ENCODE measurements at regions not wholly inside any gene's neighbourhood (a gene's known extent, or its start where the extent isn't known, plus 50 kb on each side); places are given as distances from the start of the nearest gene placed in this dataset.
"Not testable (repeated sequence)": the region's sequence is repeated elsewhere in the genome, so short reads cannot be mapped to it uniquely, and the experiment has no call there.

DNA sequence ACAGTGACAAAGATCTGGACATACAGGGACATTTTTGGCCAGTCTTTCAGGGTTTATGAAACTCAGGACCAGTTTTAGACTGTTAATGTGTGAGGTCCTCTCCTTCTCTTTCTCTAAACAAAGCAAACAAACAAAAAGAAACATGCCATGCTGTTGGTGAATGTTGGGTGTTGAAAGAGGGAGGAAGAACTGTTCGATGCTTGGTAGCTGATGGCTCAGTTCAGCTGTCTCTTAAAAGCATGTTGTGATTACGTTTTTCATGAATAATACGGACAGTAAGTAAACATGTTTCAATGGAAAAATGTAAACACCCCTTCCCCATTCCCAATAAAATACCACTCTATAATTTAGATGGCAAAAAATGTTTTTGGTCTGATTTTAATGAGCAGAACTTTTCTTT is 219.1 kb downstream of the SEC23IP start:
- DNase-seq (ENCODE audit: low read depth), result peak; percentile 9

- DNase-seq (ENCODE audit: low read depth), result no peak
Observed at GRCh38 chr10:120112809-120113208, 220.3 kb downstream of the SEC23IP start.

DNA sequence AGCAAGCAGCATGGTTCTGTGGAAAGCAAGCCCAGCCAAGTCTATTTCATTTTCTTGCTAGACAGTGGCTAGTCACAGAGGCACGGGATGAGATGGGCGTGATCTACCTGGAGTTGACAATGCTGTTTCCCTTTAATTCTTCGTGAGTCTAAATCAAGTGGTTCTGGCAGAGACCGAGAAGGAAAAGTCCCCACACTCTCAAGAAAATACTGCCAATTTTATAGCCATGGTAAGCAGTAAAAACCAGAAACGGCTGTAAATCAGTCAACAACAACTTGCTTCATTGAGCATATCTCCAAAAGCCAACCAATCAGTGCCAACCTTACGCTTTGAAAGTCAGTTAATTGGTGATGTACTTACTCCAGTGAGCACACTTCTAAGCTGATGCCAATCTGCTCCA is 223.4 kb downstream of the SEC23IP start:
- no peak for DNase-seq (ENCODE audit: low read depth)

DNA sequence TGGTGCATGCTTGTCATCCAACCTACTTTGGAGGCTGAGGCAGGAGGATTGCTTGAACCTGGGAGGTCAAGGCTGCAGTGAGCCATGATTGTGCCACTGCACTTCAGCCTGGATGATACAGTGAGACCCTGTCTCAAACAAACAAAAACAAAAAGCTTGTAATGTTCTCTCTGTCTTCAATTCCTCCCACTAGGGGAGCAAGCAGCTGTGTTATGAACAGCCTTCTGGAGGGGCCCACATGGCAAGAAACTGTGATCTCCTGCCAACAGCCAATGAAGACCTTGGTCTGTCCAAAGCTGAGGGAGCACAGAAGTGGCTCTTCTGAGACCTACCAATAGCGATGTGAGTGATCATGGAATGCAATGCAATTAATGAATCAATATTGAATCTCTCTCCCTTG is 229.2 kb downstream of the SEC23IP start:
- DNase-seq (ENCODE audit: low read depth), result no peak

DNA sequence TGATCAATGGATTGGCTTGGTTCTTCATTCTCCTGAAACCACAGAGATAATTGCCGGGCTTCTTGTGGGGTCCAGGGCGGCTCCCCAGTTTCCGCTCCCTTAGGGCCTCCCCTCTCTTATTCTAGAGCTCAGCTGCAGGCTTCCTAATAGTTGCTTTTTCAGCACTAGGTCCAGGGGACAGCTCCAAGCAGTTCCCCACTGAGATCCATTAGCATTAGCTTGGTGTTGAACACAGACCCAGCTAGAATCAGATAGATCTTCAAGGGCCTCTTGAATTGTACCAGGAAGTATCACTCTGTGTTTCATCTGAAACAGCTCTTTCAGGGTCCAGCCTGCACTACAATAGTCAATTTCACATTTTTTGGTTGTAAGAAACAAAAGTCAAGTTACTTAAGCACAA is 238.7 kb downstream of the SEC23IP start:
- DNase-seq (ENCODE audit: low read depth), result peak; percentile 43

GRCh38 chr10:120132811-120133210 is 240.3 kb downstream of the SEC23IP start:
- DNase-seq (ENCODE audit: low read depth), result no peak

DNA sequence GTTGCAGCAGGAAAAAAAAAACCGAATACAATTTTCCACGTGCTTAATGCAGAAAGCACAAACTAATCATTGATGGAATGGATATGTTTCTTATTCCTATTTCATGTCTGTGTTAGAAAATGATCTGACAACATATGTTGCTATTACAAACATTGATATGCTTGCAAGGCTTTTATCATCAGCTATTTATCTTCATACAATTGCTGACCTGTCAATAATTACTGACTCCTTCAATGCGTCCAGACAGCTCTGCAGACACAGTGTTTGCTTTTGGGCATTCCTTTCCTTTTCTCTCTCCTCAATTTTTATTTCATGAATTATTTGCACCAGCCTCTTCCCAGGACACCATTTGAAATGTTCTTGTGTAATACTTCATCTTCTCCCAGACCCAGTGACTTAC is 246.2 kb downstream of the SEC23IP start:
- DNase-seq (ENCODE audit: low read depth), result no peak

GRCh38 chr10:120145107-120145506 is 252.6 kb downstream of the SEC23IP start:
- DNase-seq (ENCODE audit: low read depth), result no peak

DNA sequence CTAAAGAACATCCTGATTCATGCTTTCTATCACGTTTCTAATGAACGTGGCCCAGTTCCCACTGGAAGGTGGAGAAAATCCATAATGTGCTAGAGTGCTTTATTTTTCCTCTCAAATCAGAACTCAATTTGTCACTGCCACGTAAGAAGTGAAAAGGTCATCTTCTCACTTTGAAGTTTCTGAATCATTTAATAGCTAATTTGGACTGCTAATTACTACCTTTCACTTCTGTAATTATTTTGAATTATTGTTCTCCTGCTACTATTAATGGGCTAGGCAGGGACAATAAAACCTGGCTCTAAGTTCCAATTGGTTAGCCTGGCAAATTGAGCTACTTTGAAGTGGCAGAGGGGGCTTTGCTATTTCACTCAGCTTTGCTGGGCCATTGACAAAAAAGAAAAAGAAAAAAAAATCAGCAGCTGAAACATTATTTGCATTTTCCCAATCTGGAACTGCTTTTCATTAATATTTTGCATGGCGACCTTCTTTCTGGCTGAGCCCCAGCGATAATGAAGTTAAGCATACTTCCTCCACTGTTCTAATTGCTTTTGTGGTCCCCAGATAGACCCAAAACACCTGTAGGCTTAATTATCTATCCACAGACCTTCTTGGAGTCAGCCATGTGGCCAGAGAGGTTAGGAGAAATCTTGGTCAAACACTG is 264.2 kb downstream of the SEC23IP start:
- DNase-seq (ENCODE audit: low read depth), result no peak

DNA sequence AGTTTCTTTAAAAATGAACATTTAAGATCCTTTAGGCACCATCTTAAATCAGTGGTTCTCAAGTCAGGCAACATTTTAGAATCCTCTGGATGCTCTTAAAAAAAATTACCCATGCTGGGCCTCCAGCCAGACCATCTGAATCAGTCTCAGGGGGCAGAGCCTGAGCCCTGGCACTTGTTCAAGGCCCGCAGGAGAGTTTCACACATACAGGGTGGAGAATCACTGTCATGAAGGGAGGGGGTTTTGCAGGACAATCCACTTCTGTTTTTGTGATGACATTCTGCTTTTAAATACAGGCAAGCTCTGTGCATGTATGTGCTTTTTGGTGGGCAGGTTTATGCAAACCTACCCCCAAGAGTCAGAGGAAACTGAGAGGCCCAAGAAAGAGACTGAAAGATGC is 268.6 kb downstream of the SEC23IP start:
- DNase-seq (ENCODE audit: low read depth), result peak; percentile 9

DNA sequence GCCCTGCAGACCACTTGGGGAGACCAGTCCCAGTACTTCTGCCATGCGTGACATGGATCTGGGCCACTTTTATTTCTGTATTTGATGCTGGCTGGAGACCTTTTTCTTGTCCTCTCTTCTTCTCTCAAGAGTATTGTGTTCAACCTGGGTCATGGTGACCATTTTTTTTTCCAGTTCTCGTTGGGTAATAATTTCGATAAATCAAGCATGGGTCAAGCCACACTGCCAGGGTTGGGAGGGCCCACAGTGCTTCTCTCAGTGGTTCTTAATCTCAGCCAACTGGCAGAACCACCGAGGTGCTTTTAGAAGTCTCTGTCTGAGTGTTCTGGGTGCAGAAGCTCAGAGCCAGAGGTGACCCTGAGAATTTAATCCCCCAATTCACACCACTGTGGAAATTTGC is 269.9 kb downstream of the SEC23IP start:
- DNase-seq (ENCODE audit: low read depth), result no peak

- DNase-seq (ENCODE audit: low read depth), result peak; percentile 43
Observed at GRCh38 chr10:120172356-120172755, 279.8 kb downstream of the SEC23IP start.

GRCh38 chr10:120174491-120174890 is 282.0 kb downstream of the SEC23IP start:
- DNase-seq (ENCODE audit: low read depth), result no peak

- DNase-seq (ENCODE audit: low read depth), result no peak
Observed at GRCh38 chr10:120177330-120177729, 279.7 kb upstream of the PLPP4 start.

- no peak for DNase-seq (ENCODE audit: low read depth)
Observed at GRCh38 chr10:120180160-120180559, 276.9 kb upstream of the PLPP4 start.

- no peak for DNase-seq (ENCODE audit: low read depth)
Observed at GRCh38 chr10:120181154-120181553, 275.9 kb upstream of the PLPP4 start.

GRCh38 chr10:120182431-120182830 is 274.6 kb upstream of the PLPP4 start:
- no peak for DNase-seq (ENCODE audit: low read depth)

DNA sequence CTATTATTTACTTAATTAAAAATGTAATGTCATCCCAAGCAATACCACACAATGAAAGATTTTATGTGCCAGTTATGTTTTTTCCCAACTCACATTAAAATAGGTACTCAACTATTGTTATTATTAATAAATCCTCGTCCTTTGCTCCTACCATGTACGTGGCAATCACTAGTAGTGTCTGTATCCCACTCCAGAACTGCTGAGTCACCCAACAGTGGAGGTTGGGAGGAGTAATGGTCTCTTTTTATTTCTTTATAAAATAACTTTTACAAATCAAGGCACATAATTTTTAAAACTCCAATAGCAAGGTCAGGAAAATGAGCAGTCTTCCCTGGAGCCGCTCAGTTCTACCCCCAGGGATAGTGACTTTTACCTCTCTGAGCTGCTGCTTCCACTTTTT is 273.5 kb upstream of the PLPP4 start:
- DNase-seq (ENCODE audit: low read depth), result no peak

DNA sequence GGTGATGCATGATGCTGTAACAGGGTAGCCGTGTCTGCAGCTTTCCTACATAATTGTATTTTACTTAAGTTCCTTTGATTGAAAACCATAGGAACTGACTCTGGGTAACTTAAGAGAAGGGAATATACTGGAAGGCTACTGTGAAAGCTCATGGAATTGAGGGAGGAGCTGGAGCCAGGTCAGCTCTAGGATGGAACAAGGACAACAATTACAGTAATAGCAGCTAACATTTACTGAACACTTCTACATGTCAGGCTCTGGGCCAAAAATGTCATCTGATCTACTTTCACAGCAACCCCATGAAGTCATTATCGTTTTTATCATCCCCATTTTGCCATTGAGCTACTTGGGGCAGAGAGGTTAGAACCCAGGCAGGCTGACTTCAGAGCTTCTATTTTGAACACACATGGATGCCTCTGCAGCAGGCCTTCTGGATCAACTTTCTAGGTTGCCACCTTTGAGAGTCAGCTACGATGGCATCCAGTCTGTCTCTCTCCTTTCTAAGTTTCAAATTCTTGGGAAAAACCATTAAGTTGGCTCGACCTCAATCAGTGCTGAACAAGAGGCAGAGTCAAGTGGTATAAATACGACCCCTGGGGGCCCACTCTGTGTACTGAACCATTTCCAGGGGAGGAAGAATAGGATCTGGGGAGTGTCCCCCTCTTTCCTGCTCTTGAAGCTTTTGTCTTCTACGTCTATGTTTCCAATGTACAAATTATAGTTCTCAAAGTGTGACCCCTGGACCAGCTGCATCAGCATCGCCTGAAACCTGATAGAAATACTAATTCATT is 272.3 kb upstream of the PLPP4 start:
- DNase-seq (ENCODE audit: low read depth), result no peak

DNA sequence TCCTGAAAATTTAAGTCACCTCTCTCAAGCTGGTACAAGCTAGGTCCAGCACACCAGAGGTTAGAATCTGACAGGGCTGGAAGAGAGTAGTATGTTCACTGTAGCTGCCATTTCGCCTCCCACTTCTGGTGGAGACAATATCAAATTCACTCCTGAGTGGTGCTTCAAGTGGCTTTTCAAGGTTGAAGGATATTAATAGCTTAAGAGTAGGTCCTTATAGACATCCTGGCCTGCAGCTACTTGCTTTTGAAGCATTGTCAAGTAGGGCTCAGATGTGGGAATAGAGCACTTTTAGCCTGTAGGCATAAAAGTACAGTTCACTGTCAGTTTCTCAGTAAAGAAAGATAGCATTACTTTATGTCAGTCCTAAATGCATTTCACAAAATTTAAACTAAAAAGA is 270.5 kb upstream of the PLPP4 start:
- DNase-seq (ENCODE audit: low read depth), result no peak

DNA sequence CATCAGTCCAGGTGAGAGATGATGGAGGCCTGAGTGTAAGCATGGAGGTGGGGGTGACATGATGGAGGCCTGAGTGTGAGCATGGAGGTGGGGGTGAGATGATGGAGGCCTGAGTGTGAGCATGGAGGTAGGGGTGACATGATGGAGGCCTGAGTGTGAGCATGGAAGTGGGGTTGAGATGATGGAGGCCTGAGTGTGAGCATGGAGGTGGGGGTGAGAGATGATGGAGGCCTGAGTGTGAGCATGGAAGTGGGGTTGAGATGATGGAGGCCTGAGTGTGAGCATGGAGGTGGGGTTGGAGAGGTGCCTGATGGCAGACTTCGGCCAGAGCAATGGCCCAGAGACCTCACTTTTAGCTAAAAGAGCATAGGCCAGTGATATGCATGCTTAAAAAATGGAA is 269.9 kb upstream of the PLPP4 start:
- DNase-seq (ENCODE audit: low read depth), result not testable (repeated sequence)

DNA sequence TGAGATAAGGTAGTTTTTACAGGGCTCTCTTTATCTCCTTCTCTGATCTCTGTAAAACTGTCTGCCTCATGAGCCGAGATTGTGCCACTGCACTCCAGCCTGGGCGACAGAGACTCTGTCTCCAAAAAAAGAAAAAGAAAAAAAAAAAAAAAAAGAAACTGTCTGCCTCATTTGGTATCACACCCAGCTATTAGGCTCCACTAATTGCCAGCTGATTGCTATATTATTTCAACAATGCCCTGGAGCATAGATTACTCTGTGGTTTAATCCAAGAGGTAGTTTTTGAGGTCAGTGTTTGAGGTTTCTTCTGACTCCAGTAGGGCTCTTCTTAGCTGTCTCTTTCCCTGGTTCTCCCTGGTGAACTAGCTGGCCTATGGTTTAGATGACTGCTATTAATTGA is 268.1 kb upstream of the PLPP4 start:
- no peak for DNase-seq (ENCODE audit: low read depth)

DNA sequence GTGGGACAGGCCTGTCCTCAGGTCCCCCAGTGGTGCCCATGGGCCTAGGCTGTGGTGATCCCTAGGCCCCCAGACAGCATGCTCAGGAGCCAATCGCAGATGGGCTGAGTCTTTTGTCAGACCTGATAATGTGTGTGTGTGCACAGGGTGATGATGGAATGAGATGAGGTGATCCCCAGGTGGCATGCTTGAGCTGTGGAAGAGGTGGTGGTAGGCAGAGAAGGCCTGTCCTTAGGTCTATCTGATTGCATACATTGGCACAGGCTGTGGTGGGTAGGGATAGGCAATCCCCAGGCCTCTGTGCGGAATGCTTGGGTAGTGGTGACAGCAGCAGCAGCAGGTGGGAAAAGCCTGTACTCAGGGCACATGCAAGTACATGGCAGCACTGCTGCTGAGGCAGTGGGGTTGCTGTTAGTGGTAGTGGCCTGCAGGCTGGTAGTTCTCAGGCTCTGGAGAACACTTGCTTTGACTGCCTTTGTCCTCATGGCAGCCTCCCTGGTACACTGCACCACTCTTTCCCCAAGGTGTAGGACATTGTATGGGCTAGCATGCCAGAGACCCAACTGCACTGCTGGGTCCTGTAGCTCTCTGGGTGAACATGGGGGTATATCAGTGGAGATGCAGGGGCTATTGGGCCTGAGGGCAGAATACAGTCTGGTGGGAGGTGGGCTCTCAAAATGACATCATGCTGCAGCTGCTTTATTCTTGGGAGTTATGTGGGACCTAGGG is 260.9 kb upstream of the PLPP4 start:
- no peak for DNase-seq (ENCODE audit: low read depth)
